GM19023 (cell line): ENCODE measurements at regions not wholly inside any gene's neighbourhood (a gene's known extent, or its start where the extent isn't known, plus 50 kb on each side); places are given as distances from the start of the nearest gene placed in this dataset.

Source experiments
- ATAC-seq: cut with Tn5 transposase; IDR thresholded peaks from one replicate; pipeline ENCODE4 v1.9.1; 2021; ENCODE audit warnings: mild to moderate bottlenecking, moderate library complexity; ENCODE audit not compliant: unreplicated experiment

GRCh38 chr2:18903750-18904149 lies 314.4 kb upstream of the NT5C1B start:
- peak; percentile 97 for ATAC-seq

GRCh38 chr2:18901242-18901641 lies 311.9 kb upstream of the NT5C1B start:
- no peak for ATAC-seq

- no peak for ATAC-seq
Observed at GRCh38 chr2:18900691-18901141, 311.3 kb upstream of the NT5C1B start.

GRCh38 chr2:18899725-18900124 lies 310.4 kb upstream of the NT5C1B start:
- ATAC-seq = no peak

- no peak for ATAC-seq
Observed at GRCh38 chr2:18898271-18898670, 308.9 kb upstream of the NT5C1B start.

GRCh38 chr2:18896125-18896764 lies 306.9 kb upstream of the NT5C1B start:
- ATAC-seq = no peak

GRCh38 chr2:18891600-18892345 lies 302.4 kb upstream of the NT5C1B start:
- no peak for ATAC-seq

GRCh38 chr2:18889565-18890332 lies 300.4 kb upstream of the NT5C1B start:
- ATAC-seq = no peak

- no peak for ATAC-seq
Observed at GRCh38 chr2:18885457-18885856, 296.1 kb upstream of the NT5C1B start.

GRCh38 chr2:18883616-18884456 lies 294.5 kb upstream of the NT5C1B start:
- ATAC-seq = no peak

GRCh38 chr2:18871430-18871829 lies 282.1 kb upstream of the NT5C1B start:
- ATAC-seq = no peak

GRCh38 chr2:18870307-18870706 lies 280.9 kb upstream of the NT5C1B start:
- no peak for ATAC-seq

GRCh38 chr2:18861951-18862350 lies 272.6 kb upstream of the NT5C1B start:
- no peak for ATAC-seq

- ATAC-seq = no peak
Observed at GRCh38 chr2:18860179-18860578, 270.8 kb upstream of the NT5C1B start.

GRCh38 chr2:18856765-18857164 lies 267.4 kb upstream of the NT5C1B start:
- no peak for ATAC-seq

- no peak for ATAC-seq
Observed at GRCh38 chr2:18855027-18855426, 265.7 kb upstream of the NT5C1B start.

- ATAC-seq = peak; percentile 84
Observed at GRCh38 chr2:18849841-18850578, 260.6 kb upstream of the NT5C1B start.

GRCh38 chr2:18848646-18849045 lies 259.3 kb upstream of the NT5C1B start:
- ATAC-seq = no peak

GRCh38 chr2:18845854-18846445 lies 256.6 kb upstream of the NT5C1B start:
- ATAC-seq = no peak

GRCh38 chr2:18842836-18843235 lies 253.5 kb upstream of the NT5C1B start:
- ATAC-seq = no peak
